MM.1S (cell line): ENCODE measurements at regions not wholly inside any gene's neighbourhood (a gene's known extent, or its start where the extent isn't known, plus 50 kb on each side); places are given as distances from the start of the nearest gene placed in this dataset.

Experiments used
- DNase-seq: peaks from one replicate; pipeline ENCODE4 v3.0.0-alpha.2; 2015
- H2AFZ ChIP-seq: fragments of 300-600 bp; sonication (generic); 2 replicates; pipeline ENCODE4 v1.6.0; 2016; ENCODE audit warnings: antibody characterized with exemption, low read length
- H3F3A ChIP-seq: fragments of 300-600 bp; sonication (generic); 2 replicates; pipeline ENCODE4 v1.6.1; 2016; ENCODE audit warnings: mild to moderate bottlenecking, antibody characterized with exemption, low read length, moderate library complexity, mixed read lengths; ENCODE audit not compliant: insufficient read depth
- H3K27ac ChIP-seq: fragments of 300-600 bp; sonication (generic); 2 replicates; pipeline ENCODE4 v1.5.1; 2016; ENCODE audit warnings: mild to moderate bottlenecking, low read length
- H3K27me3 ChIP-seq: fragments of 300-600 bp; sonication (generic); replicated peaks from 2 replicates; pipeline ENCODE4 v1.6.0; 2016; ENCODE audit warnings: low read length; ENCODE audit not compliant: insufficient read depth
- H3K36me3 ChIP-seq: fragments of 300-600 bp; sonication (generic); replicated peaks from 2 replicates; pipeline ENCODE4 v1.6.1; 2016; ENCODE audit warnings: mild to moderate bottlenecking, low read length, mixed read lengths; ENCODE audit not compliant: insufficient read depth
- H3K4me1 ChIP-seq: fragments of 300-600 bp; sonication (generic); 2 replicates; pipeline ENCODE4 v1.6.1; 2016; ENCODE audit warnings: low read length, mixed read lengths
- H3K4me2 ChIP-seq: fragments of 300-600 bp; sonication (generic); 2 replicates; pipeline ENCODE4 v1.6.0; 2016; ENCODE audit warnings: low read depth, low read length
- H3K4me3 ChIP-seq: fragments of 300-600 bp; sonication (generic); 2 replicates; pipeline ENCODE4 v1.5.1; 2016; ENCODE audit warnings: low read length, mixed read lengths
- H3K79me2 ChIP-seq: fragments of 300-600 bp; sonication (generic); 2 replicates; pipeline ENCODE4 v1.6.1; 2016; ENCODE audit warnings: mixed run types, low read length, mixed read lengths
- H3K9ac ChIP-seq: fragments of 300-600 bp; sonication (generic); 2 replicates; pipeline ENCODE4 v1.6.1; 2016; ENCODE audit warnings: low read length, mixed read lengths
- H3K9me2 ChIP-seq: fragments of 300-600 bp; sonication (generic); replicated peaks from 2 replicates; pipeline ENCODE4 v1.6.1; 2016; ENCODE audit warnings: mild to moderate bottlenecking, low read length, mixed read lengths; ENCODE audit not compliant: insufficient read depth
- H3K9me3 ChIP-seq: fragments of 300-600 bp; sonication (generic); replicated peaks from 2 replicates; pipeline ENCODE4 v1.6.1; 2016; ENCODE audit warnings: mild to moderate bottlenecking, low read length, mixed read lengths; ENCODE audit not compliant: insufficient read depth
- H4K20me1 ChIP-seq: fragments of 300-600 bp; sonication (generic); 2 replicates; pipeline ENCODE4 v1.6.1; 2016; ENCODE audit warnings: mild to moderate bottlenecking, low read length, moderate library complexity, mixed read lengths; ENCODE audit not compliant: insufficient read depth
- EZH2 ChIP-seq: fragments of 300-600 bp; sonication (generic); optimal IDR thresholded peaks from 2 replicates; pipeline ENCODE3; 2017; ENCODE audit warnings: low read depth, mild to moderate bottlenecking, antibody characterized with exemption, low read length, mixed read lengths
- EZH2phosphoT487 ChIP-seq: fragments of 300-600 bp; sonication (generic); IDR thresholded peaks from 2 replicates; pipeline ENCODE4 v1.6.1; 2018; ENCODE audit warnings: antibody characterized with exemption, low read length
- TF ChIP-seq, protein P1 (sequence below): fragments of 300-600 bp; sonication (generic); IDR thresholded peaks from 2 replicates; pipeline ENCODE4 v1.5.1; 2016; ENCODE audit warnings: antibody characterized with exemption, low read length, mixed read lengths

DNA sequence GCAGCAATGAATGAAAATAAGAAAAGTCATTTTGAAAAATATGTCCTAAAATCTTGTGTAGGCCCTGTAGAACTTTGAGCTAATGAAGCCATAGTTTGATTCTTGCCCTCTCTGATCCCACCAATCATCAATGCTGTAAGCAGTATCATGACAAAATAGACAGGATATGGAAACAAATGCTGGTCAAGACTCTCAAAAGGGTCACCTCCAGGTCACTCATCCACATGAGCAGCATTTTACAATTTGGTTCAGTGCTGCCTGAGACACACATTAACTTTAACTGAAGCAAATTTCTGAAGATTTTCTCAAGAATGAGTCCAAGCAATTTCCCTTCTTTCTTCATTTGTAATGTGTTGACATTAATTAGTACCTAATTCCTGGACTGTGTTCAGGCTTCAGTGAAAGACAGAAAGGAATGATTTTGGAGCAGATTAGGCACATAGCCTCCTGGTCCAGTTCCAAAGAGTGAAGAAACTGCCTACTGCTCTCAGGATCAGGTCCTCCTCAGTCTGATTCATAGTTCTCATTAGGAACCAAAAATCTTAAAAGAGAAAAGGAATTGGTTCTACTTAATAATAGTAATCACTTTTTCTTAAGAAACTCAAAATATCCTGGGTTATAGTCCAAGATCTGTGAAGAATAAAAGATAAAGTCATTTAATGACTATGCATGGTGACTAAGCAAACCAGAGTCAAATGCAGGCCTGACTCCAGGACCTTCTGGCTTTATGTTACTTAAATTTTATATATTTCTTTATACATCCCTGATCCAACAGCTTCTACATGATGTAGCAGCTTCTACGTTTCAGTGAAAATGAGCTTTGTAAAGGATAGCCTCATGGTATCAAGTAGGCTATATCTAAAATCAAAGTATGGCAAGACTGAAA, 192.1 kb upstream of the RGMB start:
- Histone ChIP-seq H3K79me2 (no peaks in the 10 kb centered on the region), H3K4me1 (no peaks in the 10 kb centered on the region), H3K9me3 (no peaks in the 10 kb centered on the region), H2AFZ (no peak overlapping the region), H3K4me3 (no peak overlapping the region), H3K27me3 (no peaks in the 10 kb centered on the region), H3K9ac (no peak overlapping the region), H3K9me2 (no peaks in the 10 kb centered on the region), H3K4me2 (no peak overlapping the region), H3F3A (no peaks in the 10 kb centered on the region), H3K27ac (no peak overlapping the region), H4K20me1 (no peaks in the 10 kb centered on the region), H3K36me3 (no peaks in the 10 kb centered on the region)
- no peak for DNase-seq
- TF ChIP-seq, protein P1, sequence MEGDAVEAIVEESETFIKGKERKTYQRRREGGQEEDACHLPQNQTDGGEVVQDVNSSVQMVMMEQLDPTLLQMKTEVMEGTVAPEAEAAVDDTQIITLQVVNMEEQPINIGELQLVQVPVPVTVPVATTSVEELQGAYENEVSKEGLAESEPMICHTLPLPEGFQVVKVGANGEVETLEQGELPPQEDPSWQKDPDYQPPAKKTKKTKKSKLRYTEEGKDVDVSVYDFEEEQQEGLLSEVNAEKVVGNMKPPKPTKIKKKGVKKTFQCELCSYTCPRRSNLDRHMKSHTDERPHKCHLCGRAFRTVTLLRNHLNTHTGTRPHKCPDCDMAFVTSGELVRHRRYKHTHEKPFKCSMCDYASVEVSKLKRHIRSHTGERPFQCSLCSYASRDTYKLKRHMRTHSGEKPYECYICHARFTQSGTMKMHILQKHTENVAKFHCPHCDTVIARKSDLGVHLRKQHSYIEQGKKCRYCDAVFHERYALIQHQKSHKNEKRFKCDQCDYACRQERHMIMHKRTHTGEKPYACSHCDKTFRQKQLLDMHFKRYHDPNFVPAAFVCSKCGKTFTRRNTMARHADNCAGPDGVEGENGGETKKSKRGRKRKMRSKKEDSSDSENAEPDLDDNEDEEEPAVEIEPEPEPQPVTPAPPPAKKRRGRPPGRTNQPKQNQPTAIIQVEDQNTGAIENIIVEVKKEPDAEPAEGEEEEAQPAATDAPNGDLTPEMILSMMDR: no peak
- no peak for TF ChIP-seq EZH2
- no peak for TF ChIP-seq EZH2phosphoT487

GRCh38 chr5:98583586-98583985, 189.9 kb upstream of the RGMB start:
- no peaks in the 10 kb centered on the region for H3K9me3 ChIP-seq
- H3K4me1 ChIP-seq: no peaks in the 10 kb centered on the region
- DNase-seq: no peak
- H3F3A ChIP-seq: no peaks in the 10 kb centered on the region
- no peak overlapping the region for H2AFZ ChIP-seq
- TF ChIP-seq EZH2phosphoT487 (no peak), EZH2 (no peak)
- TF ChIP-seq, protein P1: no peak
- H3K9me2 ChIP-seq: no peaks in the 10 kb centered on the region
- H3K27me3 ChIP-seq: no peaks in the 10 kb centered on the region
- H3K36me3 ChIP-seq: no peaks in the 10 kb centered on the region
- no peak overlapping the region for H3K4me3 ChIP-seq
- H3K9ac ChIP-seq: no peak overlapping the region
- H3K27ac ChIP-seq: no peak overlapping the region
- no peak overlapping the region for H3K4me2 ChIP-seq
- H4K20me1 ChIP-seq: no peaks in the 10 kb centered on the region
- H3K79me2 ChIP-seq: no peaks in the 10 kb centered on the region

GRCh38 chr5:98585661-98586310, 187.7 kb upstream of the RGMB start:
- Histone ChIP-seq H3K4me2 (no peak overlapping the region), H4K20me1 (no peaks in the 10 kb centered on the region)
- DNase-seq: no peak

More at GRCh38 chr5:98585661-98586310, 187.7 kb upstream of the RGMB start:
- Histone ChIP-seq H3K36me3 (no peaks in the 10 kb centered on the region), H3F3A (no peaks in the 10 kb centered on the region), H2AFZ (no peak overlapping the region), H3K27me3 (no peaks in the 10 kb centered on the region), H3K4me1 (no peaks in the 10 kb centered on the region), H3K9ac (no peak overlapping the region), H3K79me2 (no peaks in the 10 kb centered on the region), H3K9me3 (no peaks in the 10 kb centered on the region), H3K9me2 (no peaks in the 10 kb centered on the region), H3K4me3 (no peak overlapping the region), H3K27ac (no peak overlapping the region)
- TF ChIP-seq EZH2phosphoT487: no peak
- TF ChIP-seq EZH2: no peak
- TF ChIP-seq, protein P1: no peak
